GM18861 (cell line): ENCODE measurements at regions not wholly inside any gene's neighbourhood (a gene's known extent, or its start where the extent isn't known, plus 50 kb on each side); places are given as distances from the start of the nearest gene placed in this dataset.
"Not testable (repeated sequence)": the region's sequence is repeated elsewhere in the genome, so short reads cannot be mapped to it uniquely, and the experiment has no call there.

Experiments used
- ATAC-seq: cut with Tn5 transposase; IDR thresholded peaks from one replicate; pipeline ENCODE4 v1.9.1; 2021; ENCODE audit not compliant: unreplicated experiment

DNA sequence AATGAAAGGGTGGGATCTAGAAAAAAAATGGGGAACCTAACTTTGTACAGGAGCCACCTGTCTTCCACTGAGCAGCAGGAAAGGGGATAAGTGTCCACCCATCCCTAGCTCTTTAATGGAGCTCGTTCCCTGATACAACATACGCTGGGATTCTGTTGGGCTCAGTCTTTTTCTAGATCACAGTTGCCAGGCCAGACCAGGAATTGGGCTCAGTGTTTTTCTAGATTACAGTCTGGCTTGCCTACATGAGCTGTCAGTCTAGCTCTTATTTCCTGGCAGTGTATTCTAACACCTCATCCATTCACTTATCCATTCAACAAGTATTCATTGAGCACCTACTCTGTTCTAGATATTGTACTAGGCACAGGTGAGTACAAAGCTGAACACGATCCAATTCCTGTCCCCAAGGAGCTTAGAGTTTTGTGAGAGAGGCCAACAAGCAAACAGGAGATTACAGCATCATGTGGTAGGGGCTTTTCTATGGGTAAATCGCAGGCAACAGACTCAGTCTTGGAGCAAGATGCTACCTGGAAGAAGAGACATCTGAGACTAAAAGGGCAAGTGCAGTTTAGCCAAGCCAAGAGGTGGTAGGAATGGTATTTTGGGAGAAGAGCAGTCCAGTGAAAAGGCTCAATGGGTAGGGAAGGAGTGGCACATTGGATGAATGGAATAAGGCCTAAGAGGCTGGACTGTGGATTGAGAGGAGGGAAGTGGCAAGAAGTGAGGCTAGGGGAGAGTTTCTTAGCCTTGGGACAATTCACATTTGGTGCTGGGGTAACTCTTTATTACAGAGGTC, 138.0 kb upstream of the HS3ST2 start:
- ATAC-seq = no peak

GRCh38 chr16:22677024-22677830, 136.7 kb upstream of the HS3ST2 start:
- no peak for ATAC-seq

DNA sequence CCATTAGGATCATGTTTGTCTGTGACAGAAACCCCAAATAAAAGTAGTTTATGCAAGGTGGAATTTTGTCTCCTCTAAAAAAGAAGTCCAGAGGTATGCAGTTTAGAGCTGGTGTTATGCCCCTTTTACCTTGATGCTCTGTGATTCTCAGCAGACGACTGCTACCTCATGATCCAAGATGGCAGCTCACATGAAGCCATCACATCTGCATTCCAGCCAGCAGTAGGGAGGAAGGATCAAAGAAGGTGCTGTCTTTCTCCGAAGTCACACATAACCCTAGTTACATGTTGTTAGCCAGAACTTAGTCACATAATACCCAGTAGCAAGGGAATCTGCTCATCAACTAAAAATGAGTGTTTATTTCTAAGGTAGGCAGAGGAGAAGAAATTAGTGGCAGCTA, 135.7 kb upstream of the HS3ST2 start:
- ATAC-seq = no peak

- ATAC-seq = no peak
Measured at GRCh38 chr16:22681554-22682291, 132.2 kb upstream of the HS3ST2 start.

DNA sequence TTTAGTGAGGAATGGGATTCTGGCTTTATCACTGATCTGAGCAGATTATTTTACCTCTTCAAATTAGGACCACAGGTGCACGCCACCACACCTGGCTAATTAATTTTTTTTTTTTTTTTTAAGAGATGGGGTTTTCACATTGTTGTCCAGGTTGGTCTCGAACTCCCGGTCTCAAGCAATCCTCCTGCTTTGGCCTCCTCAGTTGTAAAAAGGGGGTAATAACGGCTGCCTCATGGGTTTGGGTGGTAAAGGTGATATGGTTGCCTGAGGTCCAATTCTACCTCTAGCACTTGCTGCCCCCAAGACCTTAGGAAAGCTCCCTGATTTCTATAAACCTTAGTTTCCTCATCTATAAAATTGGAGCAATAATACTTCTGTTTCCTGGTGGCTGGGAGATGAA, 130.7 kb upstream of the HS3ST2 start:
- ATAC-seq = no peak

DNA sequence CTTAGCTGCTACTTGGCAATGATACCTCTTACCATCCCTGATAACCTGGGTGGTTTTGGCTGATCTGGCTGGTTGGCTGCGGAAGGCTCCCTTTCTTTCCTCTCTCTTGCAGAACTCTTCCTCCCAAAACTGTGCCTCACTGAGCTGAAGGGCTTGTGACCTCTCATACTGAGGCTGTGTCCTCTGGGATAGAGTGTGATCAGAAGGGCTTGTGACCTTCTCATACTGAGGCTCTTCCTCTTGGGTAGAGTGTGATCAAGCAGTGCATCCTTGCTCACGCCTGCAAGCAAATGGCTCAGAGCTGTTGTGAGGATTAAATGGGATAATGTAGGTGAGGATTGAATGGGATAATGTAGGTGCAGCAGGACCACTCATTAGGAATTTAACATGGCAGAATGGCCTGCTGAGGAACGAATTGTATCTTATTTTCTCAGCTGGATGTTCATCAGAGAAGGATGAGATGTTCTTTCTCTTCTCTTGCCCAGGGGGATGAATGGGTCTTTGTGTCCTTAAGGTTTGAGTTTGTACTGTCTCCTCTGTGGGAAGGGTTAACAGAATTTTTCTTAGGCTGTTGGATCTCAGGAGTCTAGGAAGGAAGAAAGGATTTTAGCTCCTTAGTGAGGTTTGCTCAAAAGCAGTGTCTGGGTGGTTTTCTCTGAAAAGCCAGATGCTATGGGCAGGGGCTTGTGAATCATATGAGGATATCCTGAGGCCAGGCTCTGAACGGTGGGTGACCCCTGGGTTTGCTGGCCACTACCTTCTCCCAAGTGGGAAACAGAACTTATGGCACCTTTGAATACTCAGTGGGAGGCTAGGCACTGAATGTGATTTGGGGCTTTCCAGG, 130.0 kb upstream of the HS3ST2 start:
- ATAC-seq = no peak

- no peak for ATAC-seq
Measured at GRCh38 chr16:22684574-22685458, 129.1 kb upstream of the HS3ST2 start.

DNA sequence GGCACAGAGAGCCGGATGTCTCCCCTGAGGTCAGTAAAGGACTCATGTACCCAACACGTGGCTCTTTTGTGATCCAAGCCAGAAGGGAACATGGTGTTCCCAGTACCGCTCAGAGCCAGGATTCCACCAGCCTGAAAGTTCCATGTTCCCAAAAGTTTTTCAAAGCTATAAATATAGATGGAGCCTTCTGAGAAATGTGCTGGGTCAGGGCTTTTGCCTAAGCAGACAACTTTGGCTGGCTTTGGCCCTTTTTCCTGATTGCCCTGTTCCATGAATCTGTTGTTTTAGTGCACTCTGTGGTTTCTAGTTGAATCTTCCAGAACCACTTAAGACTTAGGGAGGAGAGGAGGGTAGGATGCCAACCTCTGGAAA, 128.5 kb upstream of the HS3ST2 start:
- no peak for ATAC-seq

- no peak for ATAC-seq
Measured at GRCh38 chr16:22687031-22687530, 126.9 kb upstream of the HS3ST2 start.

DNA sequence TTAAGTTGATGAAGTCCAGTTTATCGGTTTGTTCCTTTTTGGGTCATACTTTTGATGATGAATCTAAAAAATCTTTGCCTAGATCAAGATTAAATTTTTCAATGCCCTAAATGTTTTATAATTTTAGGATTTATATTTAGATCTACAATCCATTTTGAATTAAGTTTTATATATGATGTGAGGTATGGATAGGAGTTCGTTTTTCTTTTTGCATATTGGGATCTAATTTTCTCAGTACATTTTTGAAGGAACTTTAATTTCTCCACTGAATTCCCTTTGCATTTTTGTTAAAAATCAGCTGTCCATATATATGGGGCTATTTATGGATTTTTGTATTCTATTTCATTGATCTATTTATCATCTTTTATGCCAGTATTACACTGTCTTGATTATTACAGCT, 125.5 kb upstream of the HS3ST2 start:
- no peak for ATAC-seq

DNA sequence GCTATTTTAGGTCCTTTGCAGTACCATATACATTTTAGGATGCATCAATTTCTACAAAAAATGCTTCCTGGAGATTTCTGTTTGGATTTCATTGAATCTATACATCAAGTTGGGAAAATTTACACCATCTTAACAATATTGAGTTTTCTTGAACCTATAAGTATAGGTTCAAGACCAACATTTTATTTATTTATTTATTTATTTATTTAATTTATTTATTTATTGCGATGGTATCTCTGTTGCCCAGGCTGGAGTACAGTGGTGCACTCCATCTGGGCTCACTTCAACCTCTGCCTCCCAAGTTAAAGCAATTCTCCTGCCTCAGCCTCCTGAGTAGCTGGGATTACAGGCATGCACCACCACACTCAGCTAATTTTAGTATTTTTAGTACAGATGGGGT, 125.0 kb upstream of the HS3ST2 start:
- no peak for ATAC-seq

- no peak for ATAC-seq
Measured at GRCh38 chr16:22691335-22691734, 122.6 kb upstream of the HS3ST2 start.

DNA sequence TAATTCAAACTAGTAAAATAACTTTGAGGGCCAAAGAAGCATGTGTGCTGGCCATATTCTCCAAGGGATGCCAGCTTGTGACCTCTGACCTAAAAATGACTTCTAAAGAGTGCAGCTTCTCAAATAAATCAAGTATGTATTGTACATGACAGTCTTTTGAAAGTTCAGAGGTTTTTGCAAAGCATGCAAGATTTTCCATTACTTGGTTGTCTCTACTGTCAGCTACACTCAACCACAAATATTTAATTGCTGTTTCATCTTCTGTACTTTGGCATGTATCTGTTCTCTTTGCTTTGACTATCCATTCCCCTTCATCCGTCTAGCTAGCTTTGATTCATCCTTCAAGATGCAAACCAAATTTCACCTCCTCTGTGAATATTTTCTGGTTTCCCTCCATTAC, 121.9 kb upstream of the HS3ST2 start:
- no peak for ATAC-seq

GRCh38 chr16:22692916-22693637, 120.9 kb upstream of the HS3ST2 start:
- no peak for ATAC-seq

DNA sequence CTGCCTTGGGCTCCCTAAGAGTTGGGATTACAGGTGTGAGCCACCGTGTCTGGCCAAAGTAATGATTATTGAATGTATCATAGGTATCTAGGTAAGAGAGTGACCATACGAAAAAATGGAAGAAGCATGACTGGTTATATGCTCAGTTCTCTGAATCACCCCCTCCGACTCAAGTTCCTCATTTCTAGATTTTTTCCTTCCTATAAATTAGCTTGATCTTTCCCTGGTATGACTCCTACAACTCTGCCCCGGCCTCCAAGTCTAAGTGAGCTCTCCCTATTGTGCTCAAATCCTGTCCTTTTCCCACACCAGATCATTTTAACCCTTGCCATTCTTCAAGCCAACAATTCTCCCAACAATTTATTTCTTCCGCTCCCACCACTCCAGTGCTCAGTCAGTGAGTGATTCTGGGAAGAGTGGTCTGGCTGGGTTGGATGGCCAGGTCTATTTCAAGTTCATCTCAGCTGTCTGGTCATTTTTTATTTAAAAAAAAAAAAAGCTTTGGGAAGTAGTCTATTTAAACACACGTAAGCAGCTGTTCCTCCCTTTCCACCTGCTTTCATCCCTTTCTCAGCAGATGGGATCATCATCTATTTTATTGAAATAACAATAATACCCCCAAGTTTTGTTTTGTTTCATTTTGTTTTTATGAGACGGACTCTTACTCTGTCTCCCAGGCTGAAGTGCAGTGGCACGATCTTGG, 120.2 kb upstream of the HS3ST2 start:
- ATAC-seq = no peak

- ATAC-seq = no peak
Measured at GRCh38 chr16:22694887-22695382, 119.0 kb upstream of the HS3ST2 start.

- ATAC-seq = not testable (repeated sequence)
Measured at GRCh38 chr16:22695773-22696172, 118.2 kb upstream of the HS3ST2 start.

GRCh38 chr16:22699356-22699755, 114.6 kb upstream of the HS3ST2 start:
- no peak for ATAC-seq
